K562 (cell line): ENCODE measurements at regions not wholly inside any gene's neighbourhood (a gene's known extent, or its start where the extent isn't known, plus 50 kb on each side); places are given as distances from the start of the nearest gene placed in this dataset.

ENCODE experiments used
- ESRRB ChIP-seq: fragments of 250-450 bp; sonication (Bioruptor Pico); IDR thresholded peaks from 2 replicates; pipeline ENCODE4 v1.5.0; 2020; ENCODE audit warnings: mild to moderate bottlenecking, moderate library complexity, borderline replicate concordance
- HOMEZ ChIP-seq: fragments of 250-450 bp; sonication (Bioruptor Pico); IDR thresholded peaks from 2 replicates; pipeline ENCODE4 v1.4.0; 2020; ENCODE audit warnings: mild to moderate bottlenecking, moderate library complexity
- IRF2 ChIP-seq: sonication (generic); formaldehyde crosslinking; IDR thresholded peaks from 2 replicates; pipeline ENCODE4 v1.8.1; 2022; ENCODE audit warnings: mild to moderate bottlenecking, missing genetic modification reagents
- MIER1 ChIP-seq: fragments of 450-650 bp; IDR thresholded peaks from 2 replicates; pipeline ENCODE4 v1.6.1; 2016; ENCODE audit warnings: antibody characterized with exemption, mild to moderate bottlenecking, low read depth
- SNRNP70 ChIP-seq: fragments of 200-400 bp; formaldehyde crosslinking; optimal IDR thresholded peaks from 2 replicates; pipeline ENCODE3; 2017; ENCODE audit warnings: low read depth, low read length
- ZBED1 ChIP-seq: IDR thresholded peaks from 2 replicates; pipeline ENCODE4 v1.6.1; 2014
- ZNF253 ChIP-seq: fragments of 250-450 bp; sonication (Bioruptor Pico); conservative IDR thresholded peaks from 2 replicates; pipeline ENCODE4 v1.6.1; 2021; ENCODE audit warnings: mild to moderate bottlenecking
- ZNF699 ChIP-seq: fragments of 250-450 bp; sonication (Bioruptor Pico); IDR thresholded peaks from 2 replicates; pipeline ENCODE4 v1.8.0; 2021; ENCODE audit warnings: mild to moderate bottlenecking, moderate library complexity; ENCODE audit not compliant: insufficient replicate concordance
- TF ChIP-seq, protein P1 (sequence below), 3 experiments: fragments of 200-800 bp in 1 of 3; fragments of 250-450 bp in 1 of 3; fragments of 450-650 bp in 1 of 3; sonication (Bioruptor Pico) in 1 of 3; sonication (Bioruptor generic) in 1 of 3; formaldehyde crosslinking in 1 of 3; IDR thresholded peaks; 2 replicates each; pipeline versions ENCODE4 v1.6.1 to v1.8.0; 2016 to 2022; ENCODE audit warnings: mild to moderate bottlenecking in 2 of 3, missing genetic modification characterization in 2 of 3, missing compliant biosample characterization in 1 of 3, moderate library complexity in 1 of 3
- TF ChIP-seq, protein P2 (sequence below): fragments of 250-450 bp; sonication (Bioruptor Pico); IDR thresholded peaks from 2 replicates; pipeline ENCODE4 v1.4.0; 2020; ENCODE audit warnings: borderline replicate concordance
- TF ChIP-seq, protein P3 (sequence below): fragments of 250-450 bp; sonication (Bioruptor Pico); IDR thresholded peaks from 2 replicates; pipeline ENCODE4 v1.8.0; 2022; ENCODE audit warnings: inconsistent platforms, mild to moderate bottlenecking, moderate library complexity, borderline replicate concordance

DNA sequence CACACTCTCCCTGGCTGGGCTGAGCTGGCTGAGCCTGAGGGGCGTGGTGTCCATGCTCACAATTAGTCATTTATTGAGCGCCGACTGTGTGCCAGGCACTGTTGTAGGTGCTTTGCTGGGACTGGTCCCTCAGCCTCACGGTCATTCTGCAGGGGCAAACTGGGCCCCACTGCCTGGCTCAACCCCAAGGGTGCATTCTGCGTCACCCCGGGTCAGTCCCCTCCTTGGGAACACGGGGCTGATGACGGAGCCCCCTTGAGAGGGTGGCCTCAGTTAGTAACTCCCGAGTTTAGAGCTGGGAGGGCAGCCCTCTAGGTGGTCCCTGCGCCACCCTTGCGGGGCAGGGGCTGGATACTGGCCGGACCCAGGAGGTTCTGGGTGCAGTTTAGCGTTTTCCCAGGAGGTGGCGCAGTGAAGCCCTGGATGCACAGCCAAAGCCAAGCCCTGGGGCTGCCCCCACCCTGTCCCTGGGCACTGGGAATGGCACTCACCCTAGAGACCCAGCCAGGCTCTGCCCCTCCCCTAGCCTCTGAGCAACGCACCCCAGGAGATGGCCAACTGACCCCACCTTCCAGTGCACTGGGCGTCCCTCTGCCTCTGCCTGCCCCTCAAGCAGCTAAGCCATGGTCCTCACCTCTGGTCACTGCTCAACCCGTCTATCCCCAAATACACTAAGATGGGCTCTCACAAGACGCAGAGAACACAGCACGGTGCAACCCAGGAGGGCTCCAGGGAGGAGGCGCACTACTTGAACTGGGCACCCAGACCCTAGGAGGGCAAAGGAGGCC is 243.2 kb upstream of the GSE1 start (continued):
- TF ChIP-seq, protein P1, sequence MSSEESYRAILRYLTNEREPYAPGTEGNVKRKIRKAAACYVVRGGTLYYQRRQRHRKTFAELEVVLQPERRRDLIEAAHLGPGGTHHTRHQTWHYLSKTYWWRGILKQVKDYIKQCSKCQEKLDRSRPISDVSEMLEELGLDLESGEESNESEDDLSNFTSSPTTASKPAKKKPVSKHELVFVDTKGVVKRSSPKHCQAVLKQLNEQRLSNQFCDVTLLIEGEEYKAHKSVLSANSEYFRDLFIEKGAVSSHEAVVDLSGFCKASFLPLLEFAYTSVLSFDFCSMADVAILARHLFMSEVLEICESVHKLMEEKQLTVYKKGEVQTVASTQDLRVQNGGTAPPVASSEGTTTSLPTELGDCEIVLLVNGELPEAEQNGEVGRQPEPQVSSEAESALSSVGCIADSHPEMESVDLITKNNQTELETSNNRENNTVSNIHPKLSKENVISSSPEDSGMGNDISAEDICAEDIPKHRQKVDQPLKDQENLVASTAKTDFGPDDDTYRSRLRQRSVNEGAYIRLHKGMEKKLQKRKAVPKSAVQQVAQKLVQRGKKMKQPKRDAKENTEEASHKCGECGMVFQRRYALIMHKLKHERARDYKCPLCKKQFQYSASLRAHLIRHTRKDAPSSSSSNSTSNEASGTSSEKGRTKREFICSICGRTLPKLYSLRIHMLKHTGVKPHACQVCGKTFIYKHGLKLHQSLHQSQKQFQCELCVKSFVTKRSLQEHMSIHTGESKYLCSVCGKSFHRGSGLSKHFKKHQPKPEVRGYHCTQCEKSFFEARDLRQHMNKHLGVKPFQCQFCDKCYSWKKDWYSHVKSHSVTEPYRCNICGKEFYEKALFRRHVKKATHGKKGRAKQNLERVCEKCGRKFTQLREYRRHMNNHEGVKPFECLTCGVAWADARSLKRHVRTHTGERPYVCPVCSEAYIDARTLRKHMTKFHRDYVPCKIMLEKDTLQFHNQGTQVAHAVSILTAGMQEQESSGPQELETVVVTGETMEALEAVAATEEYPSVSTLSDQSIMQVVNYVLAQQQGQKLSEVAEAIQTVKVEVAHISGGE (CRISPR knock-in tag; IDR thresholded peaks at IDR 0.05), result peak in 1 of 3 experiments; percentile 33; a peak in 1 of 6 replicates
- TF ChIP-seq ZNF699 (peak; percentile 13), IRF2 (no peak), ZNF253 (no peak), ESRRB (CRISPR knock-in tag) (no peak), HOMEZ (CRISPR knock-in tag) (no peak), MIER1 (no peak), ZBED1 (no peak), SNRNP70 (no peak)
- TF ChIP-seq, protein P2, sequence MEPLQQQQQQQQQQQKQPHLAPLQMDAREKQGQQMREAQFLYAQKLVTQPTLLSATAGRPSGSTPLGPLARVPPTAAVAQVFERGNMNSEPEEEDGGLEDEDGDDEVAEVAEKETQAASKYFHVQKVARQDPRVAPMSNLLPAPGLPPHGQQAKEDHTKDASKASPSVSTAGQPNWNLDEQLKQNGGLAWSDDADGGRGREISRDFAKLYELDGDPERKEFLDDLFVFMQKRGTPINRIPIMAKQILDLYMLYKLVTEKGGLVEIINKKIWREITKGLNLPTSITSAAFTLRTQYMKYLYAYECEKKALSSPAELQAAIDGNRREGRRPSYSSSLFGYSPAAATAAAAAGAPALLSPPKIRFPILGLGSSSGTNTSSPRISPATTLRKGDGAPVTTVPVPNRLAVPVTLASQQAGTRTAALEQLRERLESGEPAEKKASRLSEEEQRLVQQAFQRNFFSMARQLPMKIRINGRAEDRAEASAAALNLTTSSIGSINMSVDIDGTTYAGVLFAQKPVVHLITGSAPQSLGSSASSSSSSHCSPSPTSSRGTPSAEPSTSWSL (CRISPR knock-in tag), result no peak; the same call in 1 of the 2 replicates
- TF ChIP-seq, protein P3, sequence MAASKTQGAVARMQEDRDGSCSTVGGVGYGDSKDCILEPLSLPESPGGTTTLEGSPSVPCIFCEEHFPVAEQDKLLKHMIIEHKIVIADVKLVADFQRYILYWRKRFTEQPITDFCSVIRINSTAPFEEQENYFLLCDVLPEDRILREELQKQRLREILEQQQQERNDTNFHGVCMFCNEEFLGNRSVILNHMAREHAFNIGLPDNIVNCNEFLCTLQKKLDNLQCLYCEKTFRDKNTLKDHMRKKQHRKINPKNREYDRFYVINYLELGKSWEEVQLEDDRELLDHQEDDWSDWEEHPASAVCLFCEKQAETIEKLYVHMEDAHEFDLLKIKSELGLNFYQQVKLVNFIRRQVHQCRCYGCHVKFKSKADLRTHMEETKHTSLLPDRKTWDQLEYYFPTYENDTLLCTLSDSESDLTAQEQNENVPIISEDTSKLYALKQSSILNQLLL (CRISPR knock-in tag), result no peak
